ENCODE measurements at regions not wholly inside any gene's neighbourhood (a gene's known extent, or its start where the extent isn't known, plus 50 kb on each side); places are given as distances from the start of the nearest gene placed in this dataset.

- peak in 1 of 2 experiments; percentile 56 for DNase-seq (ENCODE audit: low read depth in 1 of 2, low spot score in 1 of 2)
Measured at GRCh38 chr1:244273845-244274619, 177.7 kb downstream of the ADSS2 start.

GRCh38 chr1:244276646-244277045 lies 175.1 kb downstream of the ADSS2 start:
- H3K4me3 ChIP-seq (replicated peaks; ENCODE audit: insufficient read depth, low read length), result no peak overlapping the region
- no peaks in the 10 kb centered on the region for H3K27me3 ChIP-seq (ENCODE audit: insufficient read depth, poor library complexity, severe bottlenecking)
- H3K27ac ChIP-seq (replicated peaks), result no peak overlapping the region
- no peak for DNase-seq (ENCODE audit: low read depth in 1 of 2, low spot score in 1 of 2)
- TF ChIP-seq GABPA (IDR thresholded peaks at IDR 0.05; ENCODE audit: low read depth) (no peak), REST (IDR thresholded peaks at IDR 0.05; ENCODE audit: insufficient replicate concordance, low read depth) (no peak), CTCF (IDR thresholded peaks at IDR 0.05; ENCODE audit: insufficient read depth, low read length) (no peak), POLR2AphosphoS5 (IDR thresholded peaks at IDR 0.05; ENCODE audit: low read depth) (no peak), SPI1 (IDR thresholded peaks at IDR 0.05; ENCODE audit: borderline replicate concordance, low read depth) (no peak)

More at GRCh38 chr1:244273845-244274619, 177.7 kb downstream of the ADSS2 start:
- no peaks in the 10 kb centered on the region for H3K27me3 ChIP-seq (ENCODE audit: insufficient read depth, poor library complexity, severe bottlenecking)
- no peak for TF ChIP-seq REST (IDR thresholded peaks at IDR 0.05; ENCODE audit: insufficient replicate concordance, low read depth)
- no peak for TF ChIP-seq POLR2AphosphoS5 (IDR thresholded peaks at IDR 0.05; ENCODE audit: low read depth)
- TF ChIP-seq SPI1 (IDR thresholded peaks at IDR 0.05; ENCODE audit: borderline replicate concordance, low read depth), result no peak
- no peak for TF ChIP-seq CTCF (IDR thresholded peaks at IDR 0.05; ENCODE audit: insufficient read depth, low read length)
- TF ChIP-seq GABPA (IDR thresholded peaks at IDR 0.05; ENCODE audit: low read depth), result no peak
- H3K27ac ChIP-seq (replicated peaks), result no peak overlapping the region
- H3K4me3 ChIP-seq (replicated peaks; ENCODE audit: insufficient read depth, low read length), result no peak overlapping the region

GRCh38 chr1:244280201-244280600 lies 171.5 kb downstream of the ADSS2 start:
- Histone ChIP-seq H3K4me3 (replicated peaks; ENCODE audit: insufficient read depth, low read length) (no peak overlapping the region), H3K27me3 (ENCODE audit: insufficient read depth, poor library complexity, severe bottlenecking) (no peaks in the 10 kb centered on the region), H3K27ac (replicated peaks) (no peak overlapping the region)
- DNase-seq (ENCODE audit: low read depth in 1 of 2, low spot score in 1 of 2), result no peak
- no peak for TF ChIP-seq SPI1 (IDR thresholded peaks at IDR 0.05; ENCODE audit: borderline replicate concordance, low read depth)
- TF ChIP-seq CTCF (IDR thresholded peaks at IDR 0.05; ENCODE audit: insufficient read depth, low read length), result no peak
- TF ChIP-seq GABPA (IDR thresholded peaks at IDR 0.05; ENCODE audit: low read depth), result no peak
- no peak for TF ChIP-seq REST (IDR thresholded peaks at IDR 0.05; ENCODE audit: insufficient replicate concordance, low read depth)
- no peak for TF ChIP-seq POLR2AphosphoS5 (IDR thresholded peaks at IDR 0.05; ENCODE audit: low read depth)
